Astrocyte (in vitro differentiated cells and primary cell): ENCODE measurements at regions not wholly inside any gene's neighbourhood (a gene's known extent, or its start where the extent isn't known, plus 50 kb on each side); places are given as distances from the start of the nearest gene placed in this dataset.

ENCODE experiments used
- CTCF ChIP-seq: IDR thresholded peaks from 2 replicates; pipeline ENCODE4 v1.5.1; 2011; ENCODE audit warnings: low read depth, mild to moderate bottlenecking, inconsistent platforms, low read length, moderate library complexity; ENCODE audit not compliant: insufficient read depth
- EZH2 ChIP-seq: IDR thresholded peaks from 2 replicates; pipeline ENCODE4 v1.6.1; 2012; ENCODE audit warnings: mild to moderate bottlenecking, low read length, inconsistent platforms; ENCODE audit not compliant: insufficient read depth

DNA sequence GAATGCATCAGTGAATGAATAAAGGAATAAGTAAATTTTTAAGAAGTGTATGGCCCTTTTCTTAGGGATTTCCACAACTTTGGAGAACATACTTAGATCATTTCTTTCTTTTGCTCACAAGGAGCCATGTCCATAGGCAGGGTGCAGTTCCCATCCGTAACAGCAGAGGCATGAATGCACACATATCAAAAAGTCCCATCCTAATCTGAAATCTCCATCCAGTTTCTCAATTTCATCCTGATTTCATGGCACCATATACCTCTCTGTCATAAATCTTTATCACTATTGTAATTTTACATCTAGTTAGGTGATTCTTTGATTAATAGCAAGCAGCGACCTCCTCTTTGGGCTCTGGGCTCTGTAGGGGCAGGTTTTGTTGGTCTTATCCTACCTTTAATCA is 359.2 kb downstream of the RRAGC start:
- TF ChIP-seq CTCF (peak; percentile 53), EZH2 (no peak)
